NCI-H524 treated with DMSO at 0.1 percent for 48 hours (cell line): ENCODE measurements at regions not wholly inside any gene's neighbourhood (a gene's known extent, or its start where the extent isn't known, plus 50 kb on each side); places are given as distances from the start of the nearest gene placed in this dataset.

ENCODE experiments used
- DNase-seq: peaks from one replicate; lab custom pipeline; 2025; lab: John Stamatoyannopoulos, UW

GRCh38 chr3:170730071-170730812 lies 139.8 kb downstream of the RPL22L1 start:
- no peak for DNase-seq

GRCh38 chr3:170728181-170728580 lies 141.8 kb downstream of the RPL22L1 start:
- no peak for DNase-seq

DNA sequence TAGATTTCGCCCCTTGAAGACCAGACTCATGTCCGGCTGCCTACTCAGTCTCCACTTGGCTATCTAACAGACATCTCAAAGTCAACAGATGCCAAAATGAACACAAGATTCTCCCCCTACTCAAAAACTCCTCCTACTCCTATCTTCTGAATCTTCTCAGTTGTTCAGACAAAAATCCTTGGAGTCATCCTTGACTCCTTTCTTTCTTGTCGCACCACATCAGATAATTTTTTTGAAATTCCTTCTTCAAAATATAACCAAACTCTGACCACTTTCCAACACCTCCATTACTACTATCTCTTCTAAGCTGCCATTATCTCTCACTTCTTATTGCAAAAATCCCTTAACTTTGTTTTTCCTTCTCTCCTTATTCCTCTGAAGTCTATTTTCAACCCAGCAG lies 141.9 kb upstream of the SLC7A14 start:
- DNase-seq, result no peak

DNA sequence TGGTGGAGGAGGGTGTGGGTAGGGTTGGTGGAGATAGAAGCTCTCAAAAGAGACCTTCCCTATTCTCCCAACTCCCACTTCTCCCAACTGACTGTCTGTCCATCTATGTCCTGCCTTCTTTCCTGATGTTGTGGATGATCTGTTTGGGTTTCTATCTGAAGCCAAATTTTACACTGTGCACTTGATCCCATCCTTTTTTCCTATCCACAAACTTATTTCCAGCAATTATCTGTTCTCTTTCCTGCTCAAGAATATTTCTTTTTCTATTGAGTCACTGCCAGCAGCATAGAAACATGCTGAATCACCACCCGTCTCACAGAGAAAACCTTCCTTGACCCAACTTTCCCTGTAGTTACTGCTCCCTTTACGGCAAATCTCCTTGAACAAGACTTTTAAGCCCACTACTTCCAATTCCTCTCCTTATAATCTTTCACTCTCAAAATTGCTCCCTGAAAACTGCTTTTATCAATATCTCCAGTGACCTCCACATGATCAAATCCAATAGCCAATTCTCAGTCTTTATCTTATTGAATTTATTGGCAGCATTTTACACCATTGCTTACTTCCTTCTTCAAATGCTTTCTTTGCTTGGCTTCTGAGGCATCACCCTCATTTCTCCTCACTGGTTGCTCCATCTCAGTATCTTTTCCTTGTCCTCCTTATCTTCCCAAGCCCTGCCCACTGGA lies 141.2 kb upstream of the SLC7A14 start:
- DNase-seq, result no peak

GRCh38 chr3:170725285-170725731 lies 139.4 kb upstream of the SLC7A14 start:
- DNase-seq, result no peak

DNA sequence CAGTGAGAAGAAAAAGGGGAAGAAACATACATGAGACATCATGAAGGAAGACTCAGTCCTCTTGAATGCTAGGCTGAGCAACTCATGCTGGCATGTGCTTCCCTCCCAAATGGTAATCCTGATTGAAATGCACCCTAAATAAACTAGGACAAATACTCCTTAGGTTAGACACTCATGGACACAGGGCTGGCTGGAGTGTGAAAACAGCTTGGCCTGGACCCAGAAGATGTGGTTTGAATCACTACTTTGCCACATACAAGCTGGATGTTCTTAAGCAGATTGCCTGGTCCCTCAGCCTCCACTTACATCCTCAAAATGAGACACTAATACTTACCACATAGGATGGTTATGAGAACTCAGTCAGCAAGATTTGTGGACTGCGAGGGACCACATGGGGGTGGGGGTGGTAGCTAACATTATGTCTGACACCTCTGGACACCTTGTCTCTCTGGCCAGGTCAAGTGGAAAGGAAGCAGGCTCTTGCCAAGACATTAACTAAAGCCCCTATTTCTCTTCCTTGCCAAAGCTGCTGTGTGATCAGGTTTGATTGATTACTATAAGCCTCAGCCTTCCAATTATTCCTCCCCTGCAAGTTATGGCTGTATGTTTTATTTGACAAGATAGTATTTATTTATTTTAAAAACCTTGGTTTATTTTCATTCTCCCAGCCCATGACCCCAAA lies 138.9 kb upstream of the SLC7A14 start:
- no peak for DNase-seq

- DNase-seq, result no peak
Measured at GRCh38 chr3:170723241-170723640, 137.4 kb upstream of the SLC7A14 start.

GRCh38 chr3:170721563-170721962 lies 135.7 kb upstream of the SLC7A14 start:
- DNase-seq, result no peak

GRCh38 chr3:170719300-170719699 lies 133.4 kb upstream of the SLC7A14 start:
- no peak for DNase-seq

- DNase-seq, result no peak
Measured at GRCh38 chr3:170718848-170719247, 133.0 kb upstream of the SLC7A14 start.

DNA sequence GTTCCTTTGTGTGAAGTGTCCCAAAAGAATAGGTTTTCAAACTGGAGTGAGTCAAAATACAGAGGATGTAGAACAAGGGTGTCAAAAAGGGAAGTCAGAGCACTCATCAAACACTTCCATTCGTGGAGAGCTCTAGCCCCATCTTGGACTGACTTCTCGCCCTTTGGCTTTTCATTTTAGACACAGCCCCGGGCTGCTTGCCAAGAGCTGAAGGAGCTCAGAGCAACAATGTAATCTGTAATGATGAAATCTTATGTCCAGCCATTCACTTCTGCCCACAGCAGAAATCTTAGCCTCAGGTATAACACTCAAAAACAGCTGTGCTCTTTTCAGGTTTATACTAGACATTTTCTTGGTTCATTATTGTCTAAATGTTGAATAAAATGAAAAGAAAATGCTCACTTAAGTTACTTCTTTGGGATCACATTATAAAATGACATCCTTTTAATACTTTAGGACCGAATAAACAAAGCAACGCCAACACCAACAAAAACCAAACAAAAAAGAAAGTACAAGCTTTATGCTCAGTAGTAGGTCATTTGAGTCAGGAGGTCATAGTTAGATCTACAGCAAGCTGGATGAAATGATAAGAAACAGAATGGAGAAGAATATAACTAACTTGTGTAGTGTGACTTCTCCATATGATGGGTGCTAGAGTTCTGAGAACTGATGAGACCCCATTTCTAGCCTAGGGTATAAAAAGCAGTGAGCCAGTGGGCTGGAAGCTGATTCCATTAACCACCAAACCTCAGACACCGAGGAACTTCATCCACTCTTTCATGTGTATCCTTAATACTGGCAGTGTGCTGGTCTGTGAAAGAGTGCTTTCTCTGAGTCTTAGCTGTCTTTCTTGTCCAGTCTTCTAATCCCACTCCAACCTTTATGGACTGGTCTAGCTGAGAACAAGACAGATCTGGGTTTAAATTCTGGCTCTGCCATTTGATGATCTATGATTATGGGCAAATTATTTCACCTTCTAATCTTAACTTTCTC lies 131.8 kb upstream of the SLC7A14 start:
- no peak for DNase-seq

DNA sequence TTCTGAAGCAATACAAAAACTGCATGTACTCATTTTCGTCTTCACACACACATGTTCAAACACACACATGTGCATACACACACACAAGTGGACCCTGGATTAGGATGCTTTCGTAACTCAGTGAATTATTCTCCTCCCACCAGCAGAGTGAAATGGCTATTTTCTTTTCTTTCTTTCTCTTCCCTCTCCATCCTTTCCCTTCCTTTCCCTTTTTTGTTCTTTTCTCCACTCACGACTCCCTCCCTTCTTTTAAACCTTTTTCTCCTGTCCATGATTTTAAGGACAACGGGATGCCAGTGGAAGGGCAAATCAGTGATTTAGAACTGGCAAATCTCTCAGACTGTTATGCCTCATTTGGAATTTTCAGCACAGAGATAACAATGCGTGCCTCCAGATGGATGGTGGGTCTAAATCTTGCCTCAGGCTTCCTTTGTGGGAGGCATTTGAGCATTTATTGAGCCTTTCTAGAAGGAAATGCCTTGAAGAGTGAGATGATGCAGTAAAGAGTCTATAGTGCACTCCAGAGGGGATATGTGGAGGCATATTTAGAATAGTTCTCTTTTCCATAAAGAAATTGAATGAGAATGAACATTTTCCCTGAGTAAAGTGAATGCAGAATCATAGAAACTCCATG lies 130.4 kb upstream of the SLC7A14 start:
- no peak for DNase-seq

- no peak for DNase-seq
Measured at GRCh38 chr3:170714562-170715535, 129.0 kb upstream of the SLC7A14 start.

DNA sequence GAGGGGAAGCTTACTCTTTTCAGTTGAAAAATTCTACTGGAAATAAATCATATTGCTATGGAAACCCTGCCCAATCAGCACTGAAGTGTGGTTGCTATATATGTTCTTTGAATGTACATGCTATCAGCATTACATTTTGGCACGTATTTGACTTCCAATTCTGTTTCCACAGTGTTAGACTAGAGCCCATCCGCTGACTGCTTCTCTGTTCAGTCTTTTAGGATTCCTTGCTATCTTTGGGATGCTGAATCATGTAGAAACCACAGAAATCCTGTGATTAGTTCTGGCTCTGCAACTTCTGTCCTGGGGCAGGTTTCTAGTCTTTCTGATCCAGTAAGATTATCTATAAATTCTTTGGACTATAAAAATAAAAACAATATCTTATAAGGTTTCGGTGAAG lies 128.2 kb upstream of the SLC7A14 start:
- no peak for DNase-seq

GRCh38 chr3:170713653-170714052 lies 127.8 kb upstream of the SLC7A14 start:
- no peak for DNase-seq

DNA sequence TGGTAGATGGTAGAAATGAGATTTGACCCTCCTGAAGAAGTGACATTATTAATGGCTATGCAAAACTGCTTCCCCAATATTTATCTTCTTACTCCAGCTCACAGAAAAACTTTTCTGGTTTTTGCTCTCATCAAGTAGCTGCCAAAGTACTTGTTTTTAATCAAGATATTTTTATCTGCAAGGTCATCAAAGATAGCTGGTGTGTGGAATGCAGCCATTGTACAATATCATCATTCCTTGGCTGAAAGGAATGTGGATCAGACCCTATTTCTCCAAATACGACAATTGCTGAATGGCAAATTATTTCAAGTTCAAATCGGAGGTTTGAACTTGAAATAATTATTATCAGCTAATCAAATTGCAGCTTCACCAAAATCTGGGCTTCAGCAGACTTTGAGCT lies 126.9 kb upstream of the SLC7A14 start:
- no peak for DNase-seq

- no peak for DNase-seq
Measured at GRCh38 chr3:170712336-170712735, 126.5 kb upstream of the SLC7A14 start.

- no peak for DNase-seq
Measured at GRCh38 chr3:170711786-170712185, 125.9 kb upstream of the SLC7A14 start.

DNA sequence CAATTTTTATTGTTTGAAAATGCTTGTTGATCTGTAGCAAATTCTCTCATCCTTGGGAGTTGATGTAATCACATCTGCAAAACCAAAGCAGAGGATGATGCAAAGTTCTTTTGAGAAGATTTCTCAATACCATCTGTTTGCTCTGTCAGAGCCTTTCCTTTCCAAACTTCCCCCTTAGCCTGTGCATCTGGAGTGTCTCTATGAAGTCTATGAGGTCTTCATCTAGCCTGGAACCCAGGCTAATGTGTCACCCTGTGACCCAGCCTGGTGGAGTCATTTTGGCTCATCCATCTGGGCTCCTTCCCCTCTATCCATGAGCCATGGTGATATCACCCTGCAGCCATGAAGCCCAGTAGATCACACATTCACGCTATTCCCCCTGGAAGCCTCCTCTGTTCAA lies 123.2 kb upstream of the SLC7A14 start:
- DNase-seq, result no peak

DNA sequence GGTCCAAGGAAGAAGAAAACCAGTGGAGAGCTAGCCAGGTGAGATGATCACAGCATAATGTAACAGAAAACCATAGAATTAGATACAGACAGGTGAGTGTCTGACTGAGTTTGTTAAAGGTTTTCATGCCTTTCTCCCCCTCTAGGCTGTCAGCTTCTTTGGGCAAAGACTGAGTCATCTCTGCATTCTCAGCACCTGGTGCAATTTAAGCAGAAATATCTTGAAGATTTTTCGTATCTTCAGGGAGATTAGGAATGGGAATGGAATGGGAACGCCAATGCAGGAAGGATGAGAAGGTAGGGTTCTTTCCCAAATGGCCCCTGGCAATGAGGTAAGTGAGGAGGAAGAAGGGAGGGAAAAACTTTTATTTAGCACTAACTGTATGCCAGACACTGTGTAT lies 122.0 kb upstream of the SLC7A14 start:
- no peak for DNase-seq
